GM19035 (cell line): ENCODE measurements at regions not wholly inside any gene's neighbourhood (a gene's known extent, or its start where the extent isn't known, plus 50 kb on each side); places are given as distances from the start of the nearest gene placed in this dataset.
"Not testable (repeated sequence)": the region's sequence is repeated elsewhere in the genome, so short reads cannot be mapped to it uniquely, and the experiment has no call there.

Experiments used
- ATAC-seq: cut with Tn5 transposase; IDR thresholded peaks from one replicate; pipeline ENCODE4 v1.9.1; 2021; ENCODE audit not compliant: unreplicated experiment

GRCh38 chr6:121901432-121901831, 466.0 kb downstream of the GJA1 start:
- ATAC-seq, result no peak

- ATAC-seq, result no peak
Measured at GRCh38 chr6:121904559-121904958, 469.1 kb downstream of the GJA1 start.

GRCh38 chr6:121912905-121913304, 477.5 kb downstream of the GJA1 start:
- ATAC-seq, result no peak

- ATAC-seq, result no peak
Measured at GRCh38 chr6:121917263-121917829, 481.9 kb downstream of the GJA1 start.

- ATAC-seq, result no peak
Measured at GRCh38 chr6:121917834-121918559, 481.5 kb upstream of the HSF2 start.

GRCh38 chr6:121920616-121921015, 478.8 kb upstream of the HSF2 start:
- ATAC-seq, result no peak

GRCh38 chr6:121925024-121925423, 474.4 kb upstream of the HSF2 start:
- no peak for ATAC-seq

- no peak for ATAC-seq
Measured at GRCh38 chr6:121925534-121926255, 473.8 kb upstream of the HSF2 start.

- ATAC-seq, result no peak
Measured at GRCh38 chr6:121929301-121929700, 470.2 kb upstream of the HSF2 start.

GRCh38 chr6:121932076-121932991, 467.1 kb upstream of the HSF2 start:
- no peak for ATAC-seq

GRCh38 chr6:121934451-121934850, 465.0 kb upstream of the HSF2 start:
- ATAC-seq, result no peak

- no peak for ATAC-seq
Measured at GRCh38 chr6:121940728-121941127, 458.7 kb upstream of the HSF2 start.

- no peak for ATAC-seq
Measured at GRCh38 chr6:121944354-121944753, 455.1 kb upstream of the HSF2 start.

- ATAC-seq, result no peak
Measured at GRCh38 chr6:121951123-121951522, 448.3 kb upstream of the HSF2 start.

- ATAC-seq, result no peak
Measured at GRCh38 chr6:121951918-121952379, 447.5 kb upstream of the HSF2 start.

- ATAC-seq, result not testable (repeated sequence)
Measured at GRCh38 chr6:121955401-121955800, 444.1 kb upstream of the HSF2 start.

- no peak for ATAC-seq
Measured at GRCh38 chr6:121956782-121957181, 442.7 kb upstream of the HSF2 start.

- ATAC-seq, result no peak
Measured at GRCh38 chr6:121959501-121959900, 440.0 kb upstream of the HSF2 start.

GRCh38 chr6:121961619-121962125, 437.8 kb upstream of the HSF2 start:
- ATAC-seq, result no peak

- ATAC-seq, result no peak
Measured at GRCh38 chr6:121963826-121964225, 435.6 kb upstream of the HSF2 start.

- no peak for ATAC-seq
Measured at GRCh38 chr6:121965739-121966138, 433.7 kb upstream of the HSF2 start.
